Activated CD4-positive, CD25-positive, alpha-beta regulatory T cell treated with anti-CD3 and anti-CD28 coated beads, Interleukin-2, amount 50 U/mL, for 24 hours (primary cell): ENCODE measurements at regions not wholly inside any gene's neighbourhood (a gene's known extent, or its start where the extent isn't known, plus 50 kb on each side); places are given as distances from the start of the nearest gene placed in this dataset.

Experiments used
- ATAC-seq, 2 donors: fragments of 150-1000 bp; cut with Tn5 transposase; one replicate each; pipeline ENCODE4 v1.10.0; 2021; ENCODE audit warnings: mild to moderate bottlenecking in 1 of 2, moderate library complexity in 1 of 2

GRCh38 chr5:167767795-167768194 lies 523.6 kb upstream of the WWC1 start:
- ATAC-seq: no peak

GRCh38 chr5:167769846-167770413 lies 521.5 kb upstream of the WWC1 start:
- ATAC-seq: no peak

GRCh38 chr5:167770461-167770860 lies 521.0 kb upstream of the WWC1 start:
- ATAC-seq: no peak

GRCh38 chr5:167771571-167771970 lies 519.9 kb upstream of the WWC1 start:
- ATAC-seq: no peak

- ATAC-seq: no peak
Measured at GRCh38 chr5:167773668-167774301, 517.7 kb upstream of the WWC1 start.

DNA sequence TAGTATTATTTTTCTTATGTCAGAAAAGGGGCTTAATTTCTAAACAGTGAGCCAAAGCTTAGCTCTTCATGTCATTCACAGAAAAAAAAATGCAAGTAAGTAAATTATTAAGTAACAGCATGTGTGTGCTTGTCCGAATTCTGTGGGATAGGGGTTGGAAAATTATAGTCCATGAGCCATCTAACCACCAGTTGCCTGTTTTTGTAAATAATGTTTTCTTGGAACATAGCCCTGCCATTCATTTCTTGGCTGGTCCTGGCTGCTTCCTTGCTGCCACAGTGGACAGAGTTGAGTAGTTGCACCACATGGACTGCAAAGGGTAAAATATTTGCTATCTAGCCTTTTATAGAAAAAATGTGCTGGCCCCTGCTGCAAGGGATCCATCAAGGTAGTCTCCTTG lies 513.7 kb upstream of the WWC1 start:
- no peak for ATAC-seq

- no peak for ATAC-seq
Measured at GRCh38 chr5:167778228-167778627, 513.2 kb upstream of the WWC1 start.

DNA sequence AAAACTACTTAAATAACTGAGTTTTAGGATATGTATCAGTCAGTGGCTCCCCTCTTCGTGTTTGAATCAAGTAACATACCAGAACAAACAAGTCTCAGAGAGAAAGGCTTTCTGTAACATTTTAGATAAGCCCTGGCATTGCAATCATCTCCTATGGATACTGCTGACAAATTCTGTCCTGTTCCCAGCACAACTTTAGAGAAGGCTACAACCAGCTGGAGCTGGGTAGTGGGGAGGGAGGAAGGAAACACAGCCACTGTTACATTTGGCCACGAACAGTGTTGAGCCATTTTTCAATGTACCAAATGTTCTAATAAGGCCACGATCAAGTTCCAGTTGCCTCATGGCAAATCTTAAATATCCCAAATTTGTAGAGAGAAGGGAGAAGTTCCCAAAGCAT lies 511.8 kb upstream of the WWC1 start:
- no peak for ATAC-seq

GRCh38 chr5:167780177-167780576 lies 511.3 kb upstream of the WWC1 start:
- ATAC-seq: no peak

DNA sequence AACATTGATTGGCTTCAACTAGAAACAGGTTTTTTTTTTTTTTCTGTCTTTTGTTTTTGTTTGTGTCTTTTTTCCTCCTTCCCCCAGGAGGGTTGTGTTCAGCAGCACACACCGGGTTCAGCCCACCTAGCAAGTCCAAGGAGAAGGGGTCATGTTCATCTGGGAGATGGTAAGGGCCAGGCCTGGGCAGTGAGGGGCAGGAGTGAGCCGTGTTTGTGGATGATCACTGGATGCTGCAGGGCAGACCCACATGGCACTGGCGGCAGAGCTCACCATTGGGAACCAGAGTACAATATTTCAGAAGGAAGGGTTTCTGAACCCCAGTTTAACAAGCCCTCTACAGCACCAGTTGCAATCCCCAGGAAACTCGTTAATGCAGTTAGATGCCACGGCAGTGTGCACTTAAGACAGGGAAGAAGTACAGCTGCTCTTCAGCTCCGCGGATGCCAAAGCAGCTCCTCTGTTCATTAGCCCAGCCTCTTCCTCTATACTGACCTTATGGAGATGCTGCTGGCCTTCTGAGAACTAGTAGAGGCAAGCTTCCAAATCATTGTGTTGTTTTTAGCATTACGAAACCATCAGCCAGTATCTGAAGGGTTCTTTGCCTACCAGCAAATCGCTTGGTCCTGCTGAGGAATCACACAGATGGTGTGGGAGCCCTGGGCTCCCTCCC lies 508.2 kb upstream of the WWC1 start:
- ATAC-seq: no peak

DNA sequence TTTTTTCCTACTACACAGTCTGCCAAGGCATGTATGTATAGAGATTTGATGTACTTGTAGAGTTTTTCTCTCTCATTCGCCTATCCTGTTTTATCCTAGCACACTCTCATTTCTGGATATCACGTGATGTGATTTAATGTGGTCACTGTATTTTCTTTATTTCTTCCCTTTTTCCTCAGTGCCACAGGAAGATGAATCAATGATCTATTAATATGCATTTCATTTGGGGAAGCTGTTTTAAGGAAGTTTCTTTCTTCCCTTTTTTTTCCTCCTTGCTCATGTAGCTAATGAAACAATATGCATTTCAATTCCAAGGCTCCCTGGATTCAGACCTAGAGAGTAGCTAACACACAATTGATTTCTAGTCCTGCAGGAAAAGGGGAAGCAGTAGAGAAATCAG lies 506.3 kb upstream of the WWC1 start:
- ATAC-seq: no peak

- ATAC-seq: no peak
Measured at GRCh38 chr5:167785901-167786300, 505.5 kb upstream of the WWC1 start.

DNA sequence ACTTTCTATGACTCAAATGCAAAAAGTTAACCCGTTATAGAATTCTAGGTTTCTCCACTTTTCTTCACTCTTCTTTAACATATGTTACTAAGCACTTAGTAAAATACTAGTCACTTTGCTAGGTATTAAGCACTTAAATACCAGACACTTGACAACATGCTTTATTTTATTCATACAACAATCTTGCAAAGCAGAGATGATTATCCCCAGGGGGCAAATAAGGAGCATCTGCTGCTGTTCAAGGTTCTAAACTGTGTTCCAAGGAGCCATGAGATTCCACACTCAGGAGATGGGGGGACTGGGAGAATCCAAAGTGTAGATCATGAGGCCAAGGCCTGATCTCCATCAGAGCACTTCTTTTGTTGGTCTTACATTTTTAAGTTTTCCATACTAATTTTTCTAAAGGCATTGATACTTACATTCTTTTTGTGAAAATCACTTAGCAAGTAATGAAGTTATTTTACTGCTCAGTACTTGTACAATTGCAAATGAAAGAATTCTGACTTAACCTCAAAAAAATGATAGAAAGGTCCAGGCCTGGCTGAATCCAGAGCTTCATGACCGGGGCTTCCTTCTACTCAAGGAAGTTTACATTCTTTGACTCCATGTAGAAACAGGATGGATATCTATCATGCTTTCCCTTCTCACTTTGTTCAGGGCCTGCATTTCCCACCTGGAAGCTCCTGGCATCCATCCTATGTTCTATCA lies 504.4 kb upstream of the WWC1 start:
- ATAC-seq: no peak

GRCh38 chr5:167790045-167790444 lies 501.4 kb upstream of the WWC1 start:
- no peak for ATAC-seq

GRCh38 chr5:167790462-167791260 lies 500.8 kb upstream of the WWC1 start:
- ATAC-seq: no peak

- no peak for ATAC-seq
Measured at GRCh38 chr5:167792514-167792913, 498.9 kb upstream of the WWC1 start.

- no peak for ATAC-seq
Measured at GRCh38 chr5:167793700-167794099, 497.7 kb upstream of the WWC1 start.

DNA sequence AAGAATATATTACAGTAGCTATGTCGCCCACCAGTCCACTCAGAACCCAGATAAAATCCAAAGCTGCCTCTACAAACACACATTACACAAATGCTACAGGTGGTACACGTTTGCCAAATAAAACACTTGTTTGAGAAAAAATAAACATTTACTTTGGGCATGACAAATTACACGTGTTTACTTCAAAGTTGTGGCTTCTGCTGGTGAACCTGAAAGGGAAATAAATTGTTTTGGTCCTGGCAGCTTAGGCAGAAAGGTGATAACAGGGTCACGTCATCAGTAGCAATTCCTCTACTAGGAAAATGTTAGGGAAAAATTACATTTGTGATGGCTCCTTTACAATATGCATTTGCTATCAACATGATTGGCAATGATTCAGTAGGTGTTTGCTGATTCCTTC lies 497.3 kb upstream of the WWC1 start:
- ATAC-seq: no peak

GRCh38 chr5:167796672-167797071 lies 494.8 kb upstream of the WWC1 start:
- no peak for ATAC-seq

DNA sequence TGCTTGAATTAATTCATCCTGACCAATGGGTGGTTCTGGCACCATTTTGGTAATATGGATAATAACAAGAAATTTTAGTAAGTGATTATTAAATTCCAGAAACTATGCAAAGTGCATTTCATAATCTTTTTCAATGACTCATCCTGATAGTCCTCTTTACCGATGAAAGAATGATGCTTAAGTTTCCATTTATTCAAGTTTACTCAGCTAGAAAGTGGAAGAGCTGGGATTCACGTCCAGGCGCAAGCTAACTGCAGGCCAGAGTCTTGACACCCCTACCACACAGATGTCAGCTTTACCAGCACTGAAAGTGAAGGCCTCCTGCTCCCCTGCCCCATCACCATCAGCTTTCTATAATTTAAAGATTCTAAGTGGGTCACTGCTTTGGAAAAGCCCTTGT lies 493.5 kb upstream of the WWC1 start:
- no peak for ATAC-seq

- ATAC-seq: no peak
Measured at GRCh38 chr5:167798448-167798847, 493.0 kb upstream of the WWC1 start.

- no peak for ATAC-seq
Measured at GRCh38 chr5:167800427-167800826, 491.0 kb upstream of the WWC1 start.

DNA sequence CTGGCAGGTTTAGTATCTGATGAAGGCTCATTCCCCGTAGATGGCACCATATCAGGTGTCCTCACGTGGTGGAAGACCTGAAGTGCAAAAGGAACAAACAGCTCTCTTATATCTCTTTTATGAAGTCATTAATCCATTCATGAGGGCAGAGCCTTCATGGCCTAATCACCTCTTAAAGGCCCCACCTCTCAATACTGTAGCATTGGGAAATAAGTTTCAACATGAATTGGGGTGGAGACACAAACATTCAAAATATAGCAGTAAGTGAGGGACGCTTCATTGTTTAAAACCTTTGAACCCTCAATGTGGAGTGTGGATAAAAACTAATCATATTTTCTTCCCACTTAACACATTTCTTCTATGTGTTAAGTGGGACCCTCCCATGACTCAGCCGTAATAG lies 489.4 kb upstream of the WWC1 start:
- no peak for ATAC-seq
